ENCODE measurements at regions not wholly inside any gene's neighbourhood (a gene's known extent, or its start where the extent isn't known, plus 50 kb on each side); places are given as distances from the start of the nearest gene placed in this dataset.
"Not testable (repeated sequence)": the region's sequence is repeated elsewhere in the genome, so short reads cannot be mapped to it uniquely, and the experiment has no call there.

GRCh38 chr1:109857702-109858101 lies 52.9 kb upstream of the CSF1 start:
- H3K4me3 ChIP-seq (ENCODE audit: low read depth, low read length); H3K27ac ChIP-seq; in situ Hi-C loops (cut with HindIII; ENCODE audit: low pct_ligation_motif_present, low sequenced_read_pairs); H3K36me3 ChIP-seq (replicated peaks); DNase-seq; H3K27me3 ChIP-seq (replicated peaks): not testable (repeated sequence)

GRCh38 chr1:109855986-109856385 lies 54.7 kb upstream of the CSF1 start:
- H3K36me3 ChIP-seq (replicated peaks); H3K27ac ChIP-seq; H3K27me3 ChIP-seq (replicated peaks); H3K4me3 ChIP-seq (ENCODE audit: low read depth, low read length); in situ Hi-C loops (cut with HindIII; ENCODE audit: low pct_ligation_motif_present, low sequenced_read_pairs); DNase-seq: not testable (repeated sequence)

- H3K36me3 ChIP-seq (replicated peaks); H3K27me3 ChIP-seq (replicated peaks); in situ Hi-C loops (cut with HindIII; ENCODE audit: low pct_ligation_motif_present, low sequenced_read_pairs); H3K27ac ChIP-seq; H3K4me3 ChIP-seq (ENCODE audit: low read depth, low read length); DNase-seq: not testable (repeated sequence)
Observed at GRCh38 chr1:109853972-109854371, 56.7 kb upstream of the CSF1 start.

GRCh38 chr1:109852221-109853015 lies 58.2 kb upstream of the CSF1 start:
- in situ Hi-C loops (cut with HindIII; ENCODE audit: low pct_ligation_motif_present, low sequenced_read_pairs); H3K36me3 ChIP-seq (replicated peaks); H3K27me3 ChIP-seq (replicated peaks); H3K27ac ChIP-seq; H3K4me3 ChIP-seq (ENCODE audit: low read depth, low read length): not testable (repeated sequence)
- DNase-seq, result peak; percentile 46

- in situ Hi-C loops (cut with HindIII; ENCODE audit: low pct_ligation_motif_present, low sequenced_read_pairs), result no loop called here
- no peak for TF ChIP-seq CTCF (IDR thresholded peaks at IDR 0.05; ENCODE audit: low read depth, low read length, missing control alignments)
- no peak for DNase-seq
- Histone ChIP-seq H3K27me3 (replicated peaks) (no peaks in the 10 kb centered on the region), H3K4me3 (ENCODE audit: low read depth, low read length) (no peak overlapping the region), H3K27ac (no peak overlapping the region), H3K36me3 (replicated peaks) (no peaks in the 10 kb centered on the region)
Observed at GRCh38 chr1:109850827-109851226, 59.8 kb upstream of the CSF1 start.

GRCh38 chr1:109850194-109850593 lies 60.5 kb upstream of the CSF1 start:
- H3K4me3 ChIP-seq (ENCODE audit: low read depth, low read length), result no peak overlapping the region
- H3K27ac ChIP-seq, result no peak overlapping the region
- no peak for TF ChIP-seq CTCF (IDR thresholded peaks at IDR 0.05; ENCODE audit: low read depth, low read length, missing control alignments)
- in situ Hi-C loops (cut with HindIII; ENCODE audit: low pct_ligation_motif_present, low sequenced_read_pairs), result no loop called here
- H3K36me3 ChIP-seq (replicated peaks), result no peaks in the 10 kb centered on the region
- DNase-seq, result no peak
- no peaks in the 10 kb centered on the region for H3K27me3 ChIP-seq (replicated peaks)

- no peaks in the 10 kb centered on the region for H3K27me3 ChIP-seq (replicated peaks)
- H3K36me3 ChIP-seq (replicated peaks), result no peaks in the 10 kb centered on the region
- TF ChIP-seq CTCF (IDR thresholded peaks at IDR 0.05; ENCODE audit: low read depth, low read length, missing control alignments), result no peak
- no peak overlapping the region for H3K27ac ChIP-seq
- no peak for DNase-seq
- H3K4me3 ChIP-seq (ENCODE audit: low read depth, low read length), result no peak overlapping the region
- in situ Hi-C loops (cut with HindIII; ENCODE audit: low pct_ligation_motif_present, low sequenced_read_pairs), result no loop called here
Observed at GRCh38 chr1:109849655-109850054, 61.0 kb upstream of the CSF1 start.

- Histone ChIP-seq H3K27ac (no peak overlapping the region), H3K36me3 (replicated peaks) (no peaks in the 10 kb centered on the region), H3K4me3 (ENCODE audit: low read depth, low read length) (no peak overlapping the region), H3K27me3 (replicated peaks) (no peaks in the 10 kb centered on the region)
- in situ Hi-C loops (cut with HindIII; ENCODE audit: low pct_ligation_motif_present, low sequenced_read_pairs), result no loop called here
- TF ChIP-seq CTCF (IDR thresholded peaks at IDR 0.05; ENCODE audit: low read depth, low read length, missing control alignments), result no peak
- DNase-seq, result no peak
Observed at GRCh38 chr1:109847251-109847650, 63.4 kb upstream of the CSF1 start.

Data from brain microvascular endothelial cell (primary cell).